Cardiac septum (tissue), 1 donor: ENCODE measurements at regions not wholly inside any gene's neighbourhood (a gene's known extent, or its start where the extent isn't known, plus 50 kb on each side); places are given as distances from the start of the nearest gene placed in this dataset.
"Not testable (repeated sequence)": the region's sequence is repeated elsewhere in the genome, so short reads cannot be mapped to it uniquely, and the experiment has no call there.

ENCODE experiments used
- DNase-seq: peaks from one replicate; pipeline ENCODE4 v3.0.0-alpha.2; 2020; ENCODE audit warnings: low spot score
- intact Hi-C: fragments of 100-400 bp; cut with DNase I; formaldehyde crosslinking; loops from one replicate; pipeline ENCODE4 v1.14.0; 2022
- donor health status: DM: no; HTN: no; CAD: no.

DNA sequence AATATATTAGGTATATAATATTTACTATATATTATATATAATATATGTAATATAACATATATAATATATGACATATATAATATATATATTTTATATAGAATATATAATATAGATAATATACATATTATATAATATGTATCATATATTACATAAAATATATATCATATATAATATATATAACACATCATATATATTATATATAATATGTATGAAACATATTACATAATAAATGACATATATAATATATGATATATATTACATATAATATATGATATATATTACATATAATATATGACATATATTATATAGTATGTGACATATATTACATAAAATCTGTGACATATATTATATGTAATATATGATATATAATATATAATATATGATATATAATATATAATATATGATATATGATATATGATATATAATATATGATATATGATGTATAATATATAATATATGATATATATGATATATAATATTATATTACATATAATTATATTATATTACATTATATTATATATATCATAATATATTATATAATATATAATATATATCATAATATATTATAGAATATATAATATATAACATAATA lies 119.5 kb upstream of the RIMBP3 start:
- intact Hi-C loops: no loop called here
- no peak for DNase-seq

DNA sequence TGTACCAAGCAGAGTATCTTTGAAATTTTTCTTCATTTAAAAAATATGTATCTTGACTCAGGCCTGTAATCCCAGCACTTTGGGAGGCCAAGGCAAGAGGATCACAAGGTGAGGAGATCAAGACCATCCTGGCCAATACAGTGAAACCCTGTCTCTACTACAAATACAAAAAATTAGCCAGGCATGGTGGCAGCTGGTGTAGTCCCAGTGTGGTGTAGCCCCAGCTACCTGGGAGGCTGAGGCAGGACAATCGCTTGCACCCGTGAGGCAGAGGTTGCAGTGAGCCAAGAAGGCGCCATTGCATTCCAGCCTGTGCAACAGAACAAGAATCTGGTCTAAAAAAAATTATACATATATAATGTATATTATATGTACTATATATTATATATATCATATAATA lies 118.7 kb upstream of the RIMBP3 start:
- intact Hi-C loops: not testable (repeated sequence)
- peak; percentile 63 for DNase-seq
